GM18951 (cell line): ENCODE measurements at regions not wholly inside any gene's neighbourhood (a gene's known extent, or its start where the extent isn't known, plus 50 kb on each side); places are given as distances from the start of the nearest gene placed in this dataset.

Experiments used
- POLR2A ChIP-seq: IDR thresholded peaks from 4 replicates; pipeline ENCODE4 v1.6.1; 2011; ENCODE audit warnings: mild to moderate bottlenecking; ENCODE audit not compliant: insufficient read length, insufficient read depth; ENCODE audit errors: extremely low read depth
- in situ Hi-C: fragments of 300-500 bp; cut with MboI; formaldehyde crosslinking; loops from one replicate; pipeline ENCODE4 v1.12.0; 2022; ENCODE audit warnings: low sequenced_read_pairs, mixed read lengths, inconsistent platforms; ENCODE audit not compliant: unreplicated experiment

DNA sequence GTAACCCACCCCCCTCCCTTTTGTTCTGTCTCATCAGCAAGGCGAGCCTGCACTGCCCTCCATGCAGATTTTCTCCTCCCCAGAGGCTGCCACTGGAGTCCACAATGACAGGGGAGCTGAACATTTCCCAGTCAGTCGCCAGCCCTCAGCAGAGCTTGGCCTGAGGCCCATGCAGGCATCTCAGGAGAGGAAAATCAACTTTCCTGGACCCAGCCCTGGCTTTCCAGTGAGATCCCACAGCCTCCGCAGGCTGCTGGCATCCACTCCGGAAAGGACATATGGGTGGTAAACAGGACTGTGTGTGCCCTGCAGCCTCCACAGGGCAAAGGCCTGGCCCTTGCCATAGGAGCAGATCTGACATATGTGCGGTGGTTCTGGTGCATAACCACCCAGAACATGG lies 253.8 kb downstream of the TNS1 start:
- in situ Hi-C loops, result loop anchor here (25.0 kb wide), 1 partner anchor 1237 kb away; no protein-coding TSS in a partner anchor
- TF ChIP-seq POLR2A, result no peak

DNA sequence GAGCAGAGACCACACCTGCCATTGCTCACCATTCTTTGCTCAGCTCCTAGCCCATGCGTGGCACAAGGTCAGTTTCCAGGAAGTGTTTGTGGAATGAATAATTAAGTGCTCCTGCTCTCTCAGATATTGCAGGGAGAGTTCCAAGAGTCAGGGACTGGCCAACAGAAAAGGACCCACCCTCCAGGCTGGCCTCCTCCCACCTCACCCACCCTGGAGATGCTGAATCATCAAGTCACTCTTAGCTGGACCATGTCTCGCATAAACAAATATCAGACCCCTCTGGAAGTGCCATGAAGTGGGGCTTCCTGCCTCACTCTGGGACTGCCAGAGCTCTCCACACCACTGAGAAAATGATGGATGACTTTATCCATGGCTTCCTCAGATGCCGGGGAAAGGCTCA lies 256.0 kb downstream of the TNS1 start:
- no peak for TF ChIP-seq POLR2A
- in situ Hi-C loops, result loop anchor here (25.0 kb wide), 1 partner anchor 1235 kb away; no protein-coding TSS in a partner anchor

DNA sequence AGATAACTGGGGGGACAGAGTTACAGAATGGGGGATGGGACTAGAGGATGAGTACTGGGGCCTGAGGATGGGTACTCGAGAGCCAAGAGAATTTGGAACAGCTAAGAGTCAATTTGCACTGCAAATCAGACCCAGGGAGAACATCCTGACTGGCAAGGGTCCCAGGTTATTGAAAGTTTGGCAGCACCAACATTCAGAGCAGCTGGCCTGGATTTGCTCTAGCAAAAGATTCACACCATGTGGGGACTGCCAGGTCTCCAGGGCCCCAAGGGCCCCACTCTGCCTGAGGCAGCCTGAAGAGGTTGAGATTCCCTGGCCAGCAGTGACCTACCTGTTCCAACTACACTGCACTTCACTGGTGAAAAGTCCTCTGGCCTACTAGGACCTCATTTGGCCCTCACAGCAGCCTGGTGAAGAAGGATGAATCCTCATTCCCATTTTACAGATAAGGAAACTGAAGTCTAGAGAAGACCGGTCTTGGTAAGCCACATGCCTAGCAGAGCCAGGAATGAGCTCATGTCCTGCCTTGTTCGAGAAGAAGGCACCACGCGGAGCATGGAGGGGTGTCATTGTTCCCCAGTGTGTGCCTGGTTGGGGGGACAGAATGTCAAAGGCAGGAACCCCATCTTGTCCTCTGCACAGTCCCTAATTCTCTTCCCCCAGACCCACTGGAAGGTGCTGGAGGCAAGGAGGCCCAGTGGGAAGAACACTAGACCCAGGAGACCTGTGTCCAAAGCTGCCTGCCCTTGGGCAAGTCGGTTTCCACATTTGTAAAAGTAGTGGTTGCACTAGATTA lies 258.6 kb downstream of the TNS1 start:
- TF ChIP-seq POLR2A, result no peak
- in situ Hi-C loops, result loop anchor here (25.0 kb wide), 1 partner anchor 1232 kb away; no protein-coding TSS in a partner anchor

DNA sequence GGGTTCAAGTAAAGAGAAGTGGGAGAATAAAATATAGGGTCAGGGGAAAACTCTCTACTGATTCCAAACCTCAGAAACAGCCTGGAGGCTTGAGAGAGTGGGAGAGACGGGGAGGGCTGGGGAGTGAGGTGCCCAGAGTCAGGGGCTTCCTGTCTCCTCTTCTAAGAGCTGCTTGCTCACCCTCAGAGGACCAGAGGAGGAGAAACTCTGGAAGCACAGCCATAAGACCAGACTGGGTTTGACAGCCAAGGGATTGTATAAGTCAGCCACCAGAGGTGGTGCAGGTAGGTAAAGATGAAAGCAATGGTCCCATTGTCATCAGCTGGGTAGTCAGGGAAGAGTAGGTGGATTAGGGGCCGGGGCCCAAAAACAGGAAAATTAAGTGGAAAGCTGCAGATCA lies 259.4 kb downstream of the TNS1 start:
- in situ Hi-C loops, result loop anchor here (25.0 kb wide), 1 partner anchor 1231 kb away; no protein-coding TSS in a partner anchor
- no peak for TF ChIP-seq POLR2A

DNA sequence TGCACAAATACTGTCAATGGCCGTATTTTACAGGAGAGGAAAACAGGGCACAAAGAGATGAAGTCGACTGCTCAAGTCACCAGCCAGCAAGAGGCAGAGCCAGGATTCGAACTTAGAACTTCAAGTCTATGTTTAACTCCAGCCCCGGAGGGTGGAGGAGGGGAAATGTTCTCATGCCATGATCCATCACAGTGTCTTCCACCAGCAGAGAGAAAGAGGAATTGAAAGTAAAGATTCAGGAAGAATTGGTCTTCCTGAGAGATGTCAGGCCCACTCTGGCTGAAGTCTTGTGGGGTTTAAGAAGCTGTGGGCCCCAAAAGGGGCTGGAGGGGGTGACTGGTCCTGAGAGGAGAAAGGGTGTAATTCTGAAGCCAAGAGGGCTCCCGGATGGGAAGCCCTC lies 260.0 kb downstream of the TNS1 start:
- TF ChIP-seq POLR2A, result no peak
- in situ Hi-C loops, result loop anchor here (25.0 kb wide), 1 partner anchor 1231 kb away; no protein-coding TSS in a partner anchor

DNA sequence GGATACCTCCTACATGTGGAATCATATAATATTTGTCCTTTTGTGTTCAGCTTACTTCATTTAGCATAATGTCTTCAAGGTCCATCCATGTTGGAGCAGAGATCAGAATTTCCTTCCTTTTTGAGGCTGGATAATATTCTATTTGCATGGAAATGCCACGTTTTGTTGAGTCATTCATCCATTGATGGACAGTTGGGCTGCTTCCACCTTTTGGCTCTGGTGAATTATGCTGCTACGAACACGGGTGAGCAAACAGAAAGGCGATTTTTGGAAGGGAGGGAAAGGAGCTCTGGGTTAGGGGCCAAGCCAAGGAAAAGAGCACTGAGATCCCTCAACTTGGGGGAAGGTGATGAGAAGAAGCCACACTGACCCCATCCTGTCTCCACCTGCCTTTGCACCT lies 260.5 kb downstream of the TNS1 start:
- TF ChIP-seq POLR2A, result no peak

DNA sequence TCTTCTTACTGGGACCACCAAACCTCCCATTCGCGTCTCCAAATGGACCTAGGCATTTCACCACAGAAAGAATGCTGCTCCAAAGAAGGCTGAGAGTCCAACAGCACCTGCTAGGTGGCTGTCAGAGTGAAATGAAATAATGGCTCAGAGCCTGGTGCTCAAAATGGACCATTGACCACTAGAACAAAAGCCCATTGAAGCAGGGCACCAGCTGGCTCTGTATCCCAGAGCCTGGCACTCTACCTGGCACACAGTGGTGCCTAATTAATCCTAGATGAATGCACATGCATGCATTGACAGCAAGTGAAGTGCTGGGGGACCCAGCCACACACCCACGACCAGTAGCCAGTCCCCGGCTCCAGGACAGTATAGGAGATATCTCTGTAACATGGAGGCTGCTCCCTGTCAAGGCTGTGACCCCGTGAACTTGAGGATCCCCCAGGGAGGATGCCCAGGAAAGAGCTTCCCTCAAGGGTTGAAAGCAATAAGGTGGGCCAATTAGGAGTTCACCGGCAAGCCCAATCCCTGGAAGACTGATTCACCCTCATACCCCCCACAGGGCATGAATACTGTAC lies 261.3 kb downstream of the TNS1 start:
- in situ Hi-C loops, result loop anchor here (25.0 kb wide), 1 partner anchor 1229 kb away; no protein-coding TSS in a partner anchor

More for the DNA sequence above, 260.5 kb downstream of the TNS1 start:
- in situ Hi-C loops, result loop anchor here (25.0 kb wide), 1 partner anchor 1230 kb away; no protein-coding TSS in a partner anchor

DNA sequence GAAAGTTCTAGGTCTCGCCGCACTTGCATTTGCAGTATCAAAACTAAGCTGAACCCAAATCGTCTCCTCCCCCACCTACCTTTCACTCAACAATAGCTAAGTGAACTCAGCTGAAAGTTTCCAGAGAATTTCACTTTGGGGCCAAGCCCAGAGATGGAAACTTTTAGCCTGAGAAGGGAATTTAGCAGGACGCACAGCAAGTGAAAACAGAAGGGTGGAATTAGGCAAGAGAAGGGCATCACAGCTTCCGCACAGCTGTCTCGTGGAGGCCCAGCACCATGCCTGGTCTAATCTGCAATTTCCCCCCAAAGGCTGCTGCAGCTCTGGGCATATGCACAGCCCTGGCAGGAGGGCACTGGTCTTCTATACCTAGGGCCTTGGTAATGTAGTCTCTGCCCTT lies 262.0 kb downstream of the TNS1 start:
- in situ Hi-C loops, result loop anchor here (25.0 kb wide), 1 partner anchor 1228 kb away; no protein-coding TSS in a partner anchor
- TF ChIP-seq POLR2A, result no peak

More for the DNA sequence above, 261.3 kb downstream of the TNS1 start:
- no peak for TF ChIP-seq POLR2A

DNA sequence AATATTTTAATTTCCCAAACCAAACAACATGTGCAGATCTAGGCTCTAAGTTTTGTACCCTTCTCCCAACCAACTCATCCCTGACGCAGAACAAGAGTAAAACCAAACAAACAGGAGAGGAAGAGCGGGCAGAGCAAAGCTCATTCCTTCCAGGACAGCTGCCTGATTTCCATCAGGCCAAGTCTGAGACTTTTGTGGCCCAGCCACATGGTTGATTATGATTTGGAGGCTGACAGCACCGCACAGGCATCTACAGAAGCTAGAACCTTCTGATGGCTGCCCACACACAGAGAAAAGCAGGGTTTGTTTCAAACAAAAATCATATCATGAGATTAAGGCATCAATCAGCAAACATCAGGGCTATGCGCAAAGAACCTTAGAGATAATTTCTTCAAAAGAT lies 262.6 kb downstream of the TNS1 start:
- in situ Hi-C loops, result loop anchor here (25.0 kb wide), 1 partner anchor 1228 kb away; no protein-coding TSS in a partner anchor
- no peak for TF ChIP-seq POLR2A

DNA sequence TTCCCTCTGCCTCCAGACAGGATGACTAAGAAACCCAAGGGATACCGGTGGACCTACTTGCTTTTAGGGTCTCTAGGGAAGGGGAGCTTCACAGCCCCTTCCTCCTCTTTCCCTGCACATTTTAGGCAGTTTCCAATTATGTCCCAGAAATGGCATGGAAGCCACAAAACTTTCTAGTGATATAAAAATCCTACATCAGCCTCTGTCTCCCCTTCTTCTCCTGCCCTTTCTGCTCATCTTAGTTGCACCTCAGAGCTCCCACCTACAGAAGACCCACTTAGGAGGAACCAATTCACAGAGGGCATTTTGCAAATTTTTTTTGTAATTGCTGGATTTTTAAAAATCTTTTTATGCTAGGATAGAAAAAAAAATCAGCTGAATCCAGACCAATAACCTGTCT lies 263.1 kb downstream of the TNS1 start:
- no peak for TF ChIP-seq POLR2A
- in situ Hi-C loops, result loop anchor here (25.0 kb wide), 1 partner anchor 1227 kb away; no protein-coding TSS in a partner anchor

DNA sequence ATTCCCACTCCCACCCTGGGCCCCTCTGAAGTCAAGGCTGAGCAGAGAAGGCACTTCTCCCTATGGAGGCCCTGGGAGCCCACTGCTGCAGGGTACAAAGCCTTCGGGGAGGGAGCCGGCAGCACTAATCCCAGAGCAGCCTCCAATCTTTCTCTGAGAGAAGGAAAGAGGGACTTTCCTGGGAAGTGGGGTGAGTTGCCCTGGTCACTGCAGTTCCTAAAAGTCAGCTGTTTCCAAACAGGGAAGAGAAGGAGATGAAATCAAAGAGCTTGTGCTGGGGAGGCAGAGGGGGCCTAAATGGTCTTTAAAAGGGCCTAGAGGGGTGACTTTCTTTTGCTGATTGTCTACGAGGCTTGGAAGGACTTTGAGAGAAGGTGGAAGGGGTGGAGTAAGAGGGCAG lies 264.7 kb downstream of the TNS1 start:
- in situ Hi-C loops, result loop anchor here (25.0 kb wide), 1 partner anchor 1226 kb away; no protein-coding TSS in a partner anchor
- TF ChIP-seq POLR2A, result no peak

DNA sequence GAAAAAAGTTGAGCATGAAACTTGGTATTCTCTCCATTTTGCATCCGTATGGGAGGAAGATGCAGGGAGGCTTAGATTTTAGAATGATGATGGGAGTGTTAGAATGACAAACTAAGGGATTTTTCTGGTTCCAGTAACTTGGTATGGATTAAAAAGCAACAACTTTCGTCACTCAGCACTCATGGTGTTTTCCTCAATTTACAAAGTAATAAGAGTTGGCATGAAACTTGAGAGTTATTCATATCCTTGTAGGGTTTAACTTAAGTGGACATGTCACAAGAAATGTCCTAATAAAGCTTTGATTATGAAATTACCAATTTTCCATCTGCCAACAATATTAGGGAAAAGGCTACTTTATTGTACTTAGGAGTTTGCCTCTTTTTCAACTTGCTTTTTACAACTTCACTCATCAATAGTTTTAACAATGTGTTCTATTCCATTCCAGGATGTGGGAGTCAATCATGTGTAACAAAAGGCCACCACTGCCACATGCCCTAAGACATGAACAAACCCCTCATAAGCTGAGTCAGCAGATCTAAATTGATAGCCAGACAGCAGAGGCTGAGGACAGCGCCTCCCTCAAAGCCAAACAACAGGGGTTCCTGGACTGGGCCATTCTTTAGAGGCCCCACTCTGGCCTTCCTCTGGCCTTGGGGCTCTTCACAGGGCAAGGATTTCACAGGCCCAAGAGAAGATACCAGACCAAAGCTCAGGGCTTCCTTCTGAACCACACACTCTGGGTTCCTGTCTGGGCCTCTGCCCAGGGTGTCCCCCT lies 265.8 kb downstream of the TNS1 start:
- TF ChIP-seq POLR2A, result no peak
- in situ Hi-C loops, result loop anchor here (25.0 kb wide), 1 partner anchor 1225 kb away; no protein-coding TSS in a partner anchor

DNA sequence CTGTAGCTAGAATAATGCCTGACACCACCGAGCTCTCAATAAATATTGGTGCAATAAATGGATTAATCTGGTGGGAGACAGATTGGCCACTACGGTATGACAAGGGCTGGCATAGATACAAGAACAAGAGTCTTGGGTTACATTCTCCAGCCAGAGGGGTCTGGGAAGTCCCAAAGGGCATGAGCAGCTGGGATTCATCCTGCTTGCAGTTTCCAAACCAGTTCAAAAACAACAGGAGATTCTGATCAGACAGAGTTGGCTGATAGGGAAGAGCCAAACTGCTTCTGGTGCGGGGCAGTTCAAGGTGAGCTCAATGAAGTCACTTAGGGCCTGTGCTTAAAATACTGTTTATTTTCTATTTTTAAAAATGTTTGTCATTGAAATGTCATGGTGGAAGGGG lies 266.9 kb downstream of the TNS1 start:
- in situ Hi-C loops, result loop anchor here (25.0 kb wide), 1 partner anchor 1224 kb away; no protein-coding TSS in a partner anchor

More for the DNA sequence above, 266.9 kb downstream of the TNS1 start:
- TF ChIP-seq POLR2A, result no peak
